ENCODE measurements at regions not wholly inside any gene's neighbourhood (a gene's known extent, or its start where the extent isn't known, plus 50 kb on each side); places are given as distances from the start of the nearest gene placed in this dataset.

- TF ChIP-seq EZH2 (IDR thresholded peaks at IDR 0.05; ENCODE audit: borderline replicate concordance, low read length) = no peak
- TF ChIP-seq CTCF (IDR thresholded peaks at IDR 0.05; ENCODE audit: low read length) = no peak
Observed at GRCh38 chrX:79266702-79267101, 100.4 kb downstream of the ITM2A start.
